HuH-7.5 (cell line): ENCODE measurements at regions not wholly inside any gene's neighbourhood (a gene's known extent, or its start where the extent isn't known, plus 50 kb on each side); places are given as distances from the start of the nearest gene placed in this dataset.
A peak's percentile ranks its signal among the peaks of the same experiment; 100 is the strongest.
"Not testable (repeated sequence)": the region's sequence is repeated elsewhere in the genome, so short reads cannot be mapped to it uniquely, and the experiment has no call there.

ENCODE experiments used
- DNase-seq: peaks from one replicate; pipeline ENCODE4 v3.0.0; 2011; ENCODE audit warnings: low spot score

GRCh38 chr10:37067576-37067975 lies 57.8 kb upstream of the ANKRD30A start:
- no peak for DNase-seq

- DNase-seq: not testable (repeated sequence)
Observed at GRCh38 chr10:37062296-37062695, 63.1 kb upstream of the ANKRD30A start.

GRCh38 chr10:37057261-37057660 lies 68.1 kb upstream of the ANKRD30A start:
- DNase-seq: no peak

- DNase-seq: no peak
Observed at GRCh38 chr10:37053476-37053875, 71.9 kb upstream of the ANKRD30A start.

GRCh38 chr10:37049982-37050381 lies 75.4 kb upstream of the ANKRD30A start:
- DNase-seq: not testable (repeated sequence)

- not testable (repeated sequence) for DNase-seq
Observed at GRCh38 chr10:37044319-37044718, 81.1 kb upstream of the ANKRD30A start.

GRCh38 chr10:37035853-37036252 lies 89.5 kb upstream of the ANKRD30A start:
- DNase-seq: no peak

DNA sequence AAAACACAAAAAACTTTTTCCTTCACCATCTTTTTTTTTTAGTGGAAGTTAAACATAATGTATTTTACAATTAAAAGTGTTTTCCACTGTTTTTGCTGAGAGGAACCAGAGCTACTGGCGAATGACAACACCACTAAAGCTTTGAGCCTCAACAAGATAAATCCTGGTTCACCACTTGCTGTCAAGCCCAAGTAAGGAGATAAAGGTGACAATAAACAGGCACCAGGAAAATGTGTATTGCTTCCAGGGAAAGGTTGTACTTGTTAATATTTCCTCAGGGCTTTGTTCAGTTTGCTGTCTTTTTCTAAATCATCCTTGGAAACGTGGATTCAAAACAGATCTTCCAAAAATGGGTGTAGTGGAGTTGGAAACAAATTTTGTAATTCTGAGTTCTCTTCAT lies 109.9 kb upstream of the ANKRD30A start:
- DNase-seq: no peak

DNA sequence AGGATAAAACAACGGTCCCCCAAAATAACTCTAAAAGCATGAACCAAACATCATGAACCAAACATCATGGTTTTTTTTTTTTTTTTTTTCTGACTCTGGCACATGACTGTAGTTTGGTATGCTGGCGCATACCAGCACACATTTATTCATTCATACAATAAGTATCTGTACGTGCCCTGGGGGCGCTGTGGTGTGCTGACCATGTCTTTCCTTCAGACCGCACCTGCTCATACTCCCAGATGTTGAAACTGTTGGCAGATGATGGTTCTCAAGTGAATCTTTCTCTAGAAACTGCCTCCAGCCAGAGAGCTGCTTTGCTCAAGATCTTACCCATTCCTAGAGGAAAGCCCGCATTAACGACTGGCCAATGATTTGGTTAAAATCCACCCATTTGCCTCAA lies 114.7 kb upstream of the ANKRD30A start:
- DNase-seq: no peak

DNA sequence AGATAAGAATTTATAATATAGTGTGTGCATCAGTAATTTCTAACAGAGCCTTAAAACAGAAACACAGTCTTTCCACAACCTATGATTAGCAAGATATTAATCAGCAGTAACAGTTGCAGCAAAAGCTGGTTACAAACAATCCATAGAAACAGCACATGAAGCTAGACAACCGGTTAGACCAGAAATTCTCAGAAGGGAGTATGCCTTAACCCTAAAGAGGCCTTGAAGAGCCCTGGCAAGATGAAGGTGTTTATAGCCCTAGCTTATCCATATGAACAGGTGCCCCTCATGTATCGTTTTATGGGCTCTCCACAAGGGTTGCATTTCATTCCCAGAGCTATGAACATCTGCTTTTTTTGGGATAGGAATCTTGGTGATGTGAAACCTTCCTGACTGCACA lies 117.1 kb upstream of the ANKRD30A start:
- not testable (repeated sequence) for DNase-seq

DNA sequence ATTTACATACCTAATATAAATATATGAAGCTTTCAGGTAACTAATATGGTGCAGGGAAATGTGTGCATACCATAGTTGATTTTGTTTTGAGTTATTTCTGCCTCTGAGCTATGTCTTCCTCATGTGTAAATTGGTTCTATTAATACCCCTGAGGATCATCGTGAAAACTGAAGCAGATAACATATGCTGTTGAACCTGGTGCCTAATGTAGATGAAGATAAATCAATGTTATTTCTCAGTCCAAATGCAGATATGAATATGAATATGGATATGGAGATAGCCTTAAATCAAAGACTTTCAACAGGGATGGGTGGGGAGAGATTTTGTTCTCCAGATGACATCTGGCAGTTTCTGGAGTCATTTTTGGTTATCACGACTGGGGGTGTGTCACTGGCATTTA lies 122.3 kb upstream of the ANKRD30A start:
- DNase-seq: no peak

DNA sequence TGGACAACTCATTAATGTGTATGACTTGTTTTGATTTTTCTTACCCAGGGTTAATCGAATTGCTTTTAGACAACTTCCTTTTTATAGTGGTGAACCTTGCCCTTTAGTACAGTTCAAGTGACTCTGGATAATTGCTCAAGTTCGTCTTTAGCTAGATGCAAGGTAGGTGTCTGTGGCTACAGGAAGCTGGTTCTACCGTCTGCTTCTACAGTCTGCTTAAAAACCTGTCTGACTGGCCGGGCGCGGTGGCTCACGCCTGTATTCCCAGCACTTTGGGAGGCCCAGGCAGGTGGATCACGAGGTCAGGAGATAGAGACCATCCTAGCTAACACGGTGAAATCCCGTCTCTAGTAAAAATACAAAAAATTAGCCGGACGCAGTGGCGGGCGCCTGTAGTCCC lies 129.6 kb upstream of the ANKRD30A start:
- DNase-seq: not testable (repeated sequence)

DNA sequence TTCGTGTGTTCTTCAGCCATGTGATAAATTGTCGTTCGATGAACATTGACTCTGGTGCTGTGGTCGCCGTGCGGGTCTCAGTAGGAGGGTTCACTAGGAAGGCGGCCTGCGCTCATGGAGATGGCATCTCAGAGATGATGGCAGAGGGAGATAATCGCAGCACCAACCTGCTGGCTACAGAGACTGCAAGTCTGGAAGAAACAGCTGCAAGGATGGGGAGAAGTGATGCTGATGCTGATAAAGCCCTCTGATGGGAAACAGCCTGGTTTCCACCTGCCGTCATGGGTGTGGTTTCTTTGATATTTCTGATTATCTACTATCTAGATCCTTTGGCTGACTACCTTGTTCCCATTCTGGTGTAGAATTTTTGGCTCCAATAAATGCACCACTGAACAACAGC lies 130.5 kb upstream of the ANKRD30A start:
- DNase-seq: no peak

GRCh38 chr10:36989233-36989632 lies 136.2 kb upstream of the ANKRD30A start:
- DNase-seq: no peak

- DNase-seq: no peak
Observed at GRCh38 chr10:36946598-36946997, 178.8 kb upstream of the ANKRD30A start.

DNA sequence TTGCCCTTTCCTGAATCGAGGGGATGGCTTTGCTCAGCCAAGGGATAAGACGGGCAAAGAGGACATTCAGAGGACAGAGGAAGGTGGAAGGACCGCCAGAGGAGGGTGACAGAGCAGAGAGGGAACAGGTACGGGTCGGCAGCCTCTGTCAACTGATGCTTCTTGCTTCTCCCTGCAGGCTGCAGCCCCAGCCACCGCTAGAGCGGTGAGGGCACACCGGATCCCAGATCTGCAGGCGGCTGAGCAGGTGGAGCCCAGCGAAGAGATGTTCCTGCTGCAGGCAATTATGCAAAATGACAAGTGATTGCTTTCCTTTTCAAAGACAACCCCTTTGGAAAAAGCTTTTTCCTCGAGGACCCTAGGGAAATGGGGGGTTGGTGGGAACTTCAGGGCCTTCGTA lies 181.9 kb upstream of the ANKRD30A start:
- no peak for DNase-seq

- DNase-seq: no peak
Observed at GRCh38 chr10:36942616-36943015, 182.8 kb upstream of the ANKRD30A start.

DNA sequence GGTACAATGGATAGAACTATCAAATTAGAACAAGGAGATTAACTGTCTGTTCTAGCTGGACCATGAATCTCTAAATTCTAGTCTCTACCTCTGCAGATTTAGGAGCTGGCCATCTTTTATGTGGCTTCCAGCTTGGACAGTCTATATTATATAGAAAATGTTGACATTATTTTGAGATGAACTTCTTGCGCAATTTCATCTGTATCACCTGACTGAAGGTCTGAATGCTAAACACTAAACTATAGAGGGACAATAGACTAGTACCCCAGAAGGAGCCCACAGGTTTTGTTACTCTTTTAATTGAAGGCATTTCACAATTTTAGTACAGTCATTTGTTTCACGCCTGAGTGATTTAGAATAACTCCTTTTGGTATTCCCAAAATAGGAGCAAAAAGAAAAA lies 222.4 kb upstream of the ANKRD30A start:
- DNase-seq: no peak

DNA sequence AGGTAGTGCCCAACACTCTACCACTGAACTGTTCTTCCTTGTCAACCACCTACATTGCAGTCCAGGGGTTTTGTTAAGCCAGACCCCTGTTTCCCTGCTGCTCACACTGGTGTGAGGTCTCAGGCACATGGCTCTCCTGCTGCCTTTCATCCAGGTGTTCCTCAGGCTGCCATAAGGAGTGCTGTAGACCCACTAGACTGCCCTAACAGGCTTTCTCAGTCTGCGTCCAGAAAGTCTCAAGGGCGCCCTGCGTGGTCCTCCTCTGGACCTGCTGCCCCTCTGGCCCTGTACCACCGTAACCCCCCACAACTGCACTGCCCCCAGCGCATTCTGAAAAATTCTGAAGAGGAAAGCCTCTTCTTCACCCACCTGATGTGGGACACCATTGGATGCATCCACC lies 225.7 kb upstream of the ANKRD30A start:
- no peak for DNase-seq

DNA sequence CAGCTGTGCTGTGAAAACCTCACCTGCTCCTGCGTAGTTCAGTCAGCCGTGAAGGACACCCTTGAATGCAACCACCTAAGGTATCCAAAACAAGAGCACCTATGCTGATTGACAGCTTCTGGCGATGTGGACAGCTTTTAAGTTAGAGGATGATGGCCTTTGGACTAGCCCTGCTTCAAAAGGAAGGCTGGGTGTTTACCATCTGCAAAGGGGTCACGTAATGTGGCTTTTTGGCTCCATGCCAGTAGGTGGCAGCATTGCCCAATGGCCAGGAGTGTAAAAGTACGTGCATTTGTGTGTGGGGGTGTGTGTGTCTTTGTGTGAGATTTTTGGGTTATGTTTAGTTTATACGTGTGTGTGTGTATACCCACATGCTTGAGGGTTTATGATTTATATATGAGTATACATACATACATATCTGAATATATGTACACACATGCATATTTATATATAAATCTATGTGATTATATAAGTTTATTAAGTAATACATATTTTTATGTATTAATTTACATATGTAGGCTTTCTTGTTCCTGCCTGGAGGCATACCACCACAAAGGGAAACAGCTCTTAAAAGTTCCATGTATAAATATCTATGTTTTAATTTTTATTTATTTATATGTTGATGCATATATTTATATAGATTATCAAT lies 236.3 kb upstream of the ANKRD30A start:
- peak; percentile 3 for DNase-seq

DNA sequence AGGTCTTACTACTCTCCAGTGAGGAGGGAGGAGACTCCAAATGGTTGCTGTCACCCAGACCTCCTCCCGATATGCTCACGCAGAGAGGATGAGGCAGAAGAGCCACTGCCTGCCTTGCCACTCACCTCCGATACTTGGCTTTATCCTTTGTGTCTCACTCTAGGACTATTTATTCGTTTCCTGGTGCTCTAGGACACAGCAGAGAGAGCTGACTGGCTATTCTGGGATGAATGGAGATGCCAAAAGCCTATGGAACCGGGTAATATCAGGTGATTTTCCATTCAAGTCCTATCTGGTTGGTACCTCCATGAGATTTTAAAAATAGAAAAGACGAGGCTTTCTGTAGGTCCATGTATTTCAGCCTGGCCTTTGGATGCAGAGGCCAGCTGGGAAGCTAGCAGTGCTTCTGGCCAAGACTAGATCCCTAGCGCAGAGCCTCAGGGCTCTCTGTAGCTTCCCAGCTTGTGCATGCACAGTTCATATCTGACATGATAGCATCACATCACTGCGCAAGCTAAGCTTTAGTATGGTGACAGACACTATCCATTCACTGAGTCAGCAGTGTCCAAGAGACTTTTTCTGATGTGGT lies 239.0 kb upstream of the ANKRD30A start:
- DNase-seq: no peak

- no peak for DNase-seq
Observed at GRCh38 chr10:36885746-36886145, 239.7 kb upstream of the ANKRD30A start.

DNA sequence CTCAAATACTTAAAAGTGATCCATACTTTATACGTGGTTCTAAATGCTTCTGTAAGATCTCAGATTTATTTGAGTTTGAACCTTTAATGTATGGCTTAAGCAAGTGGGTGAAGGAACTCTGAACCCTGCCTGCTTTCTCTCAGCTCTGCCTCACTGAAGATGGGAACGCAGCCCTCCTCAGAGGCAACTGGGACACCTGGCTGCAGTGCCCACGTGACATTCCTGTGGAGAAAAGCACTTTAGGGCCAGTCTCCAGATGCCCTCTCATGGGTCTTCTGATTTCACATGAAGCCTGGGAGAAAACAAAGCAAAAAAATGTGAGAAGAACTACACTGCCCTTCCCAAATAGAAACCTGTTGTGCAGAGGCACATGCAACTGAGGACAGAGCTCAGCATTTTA lies 242.6 kb upstream of the ANKRD30A start:
- DNase-seq: no peak

DNA sequence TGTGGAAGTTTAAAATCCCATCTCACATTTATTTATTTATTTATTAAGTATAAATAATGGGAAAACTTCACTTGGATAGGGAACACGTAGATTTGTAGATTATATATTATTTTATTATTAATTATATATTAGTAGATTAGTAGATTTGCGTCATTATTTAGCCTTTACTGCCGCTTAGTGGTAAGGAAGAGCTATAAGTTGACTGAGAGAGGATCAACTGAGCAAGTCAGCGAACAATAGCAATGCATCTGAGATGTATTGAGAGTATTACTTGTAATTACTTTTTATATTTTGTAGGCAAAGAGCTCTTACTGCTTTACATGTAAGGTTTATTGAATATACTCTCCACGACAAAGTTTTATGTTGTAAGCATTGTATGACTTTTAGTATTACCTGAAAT lies 244.5 kb upstream of the ANKRD30A start:
- no peak for DNase-seq
